ENCODE measurements at regions not wholly inside any gene's neighbourhood (a gene's known extent, or its start where the extent isn't known, plus 50 kb on each side); places are given as distances from the start of the nearest gene placed in this dataset.
A peak's percentile ranks its signal among the peaks of the same experiment; 100 is the strongest.
"Not testable (repeated sequence)": the region's sequence is repeated elsewhere in the genome, so short reads cannot be mapped to it uniquely, and the experiment has no call there.

GRCh38 chr22:34608106-34608505 is 457.9 kb upstream of the ISX start:
- FAIRE-seq = no peak

DNA sequence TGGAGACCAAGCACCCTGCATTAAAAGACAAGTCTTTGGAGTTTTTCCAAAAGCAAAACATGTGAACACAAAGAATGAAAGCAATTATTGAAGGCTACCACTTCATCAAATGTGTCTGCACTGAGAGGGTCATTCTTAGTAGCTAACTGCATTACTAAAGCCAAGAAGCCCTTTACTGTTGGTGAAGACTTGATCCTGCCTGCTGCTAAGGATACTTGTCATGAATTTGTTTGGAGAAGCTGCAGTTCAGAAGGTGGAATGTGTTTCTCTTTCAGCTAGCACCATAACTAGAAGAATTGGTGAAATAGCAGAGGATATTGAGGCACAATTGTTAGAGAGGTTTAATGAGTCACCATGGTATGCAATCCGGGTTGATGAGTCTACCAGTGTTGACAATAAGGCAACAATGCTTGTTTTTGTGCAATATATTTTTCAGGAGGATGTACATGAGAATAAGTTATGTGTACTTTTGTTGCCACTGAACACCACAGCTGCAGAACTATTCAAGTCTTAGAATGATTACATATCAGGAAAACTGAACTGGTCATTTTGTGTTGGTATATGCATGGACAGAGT is 457.3 kb upstream of the ISX start:
- no peak for FAIRE-seq

DNA sequence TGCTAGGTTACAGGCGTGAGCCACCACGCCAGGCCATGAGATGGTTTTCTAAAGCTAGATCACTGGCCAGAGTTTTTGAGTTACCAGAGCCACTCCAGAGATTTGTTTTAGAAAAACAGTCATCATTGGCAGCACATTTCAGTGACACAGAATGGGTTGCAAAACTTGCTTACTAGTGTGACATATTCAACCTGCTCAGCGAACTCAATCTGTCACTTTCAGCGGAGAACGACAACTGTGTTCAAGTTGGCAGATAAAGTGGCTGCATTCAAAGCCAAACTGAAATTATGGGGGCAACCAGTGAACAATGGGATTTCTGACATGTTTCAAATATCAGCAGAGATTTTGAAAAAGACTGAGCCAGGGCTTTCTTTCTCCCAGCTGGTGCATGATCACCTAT is 456.3 kb upstream of the ISX start:
- FAIRE-seq = no peak

GRCh38 chr22:34620161-34620560 is 445.8 kb upstream of the ISX start:
- no peak for FAIRE-seq

GRCh38 chr22:34620832-34621231 is 445.1 kb upstream of the ISX start:
- FAIRE-seq = no peak

DNA sequence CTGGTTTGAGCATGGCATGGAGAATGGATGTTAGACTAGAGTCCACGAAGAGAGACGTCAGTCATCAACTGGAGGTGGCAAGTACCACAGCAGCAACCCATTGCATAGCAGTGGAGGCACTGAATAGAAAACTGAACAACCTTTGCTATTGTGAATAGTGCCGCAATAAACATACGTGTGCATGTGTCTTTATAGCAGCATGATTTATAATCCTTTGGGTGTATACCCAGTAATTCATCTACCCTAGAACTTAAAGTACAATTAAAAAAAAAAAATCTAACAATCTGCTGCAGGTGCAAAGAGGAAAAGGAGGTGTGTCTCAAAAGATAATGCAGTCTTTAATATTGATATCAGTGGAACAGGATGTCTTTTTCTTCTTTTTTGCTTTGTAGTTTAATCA is 443.4 kb upstream of the ISX start:
- FAIRE-seq = no peak

GRCh38 chr22:34623580-34623979 is 442.4 kb upstream of the ISX start:
- no peak for FAIRE-seq

DNA sequence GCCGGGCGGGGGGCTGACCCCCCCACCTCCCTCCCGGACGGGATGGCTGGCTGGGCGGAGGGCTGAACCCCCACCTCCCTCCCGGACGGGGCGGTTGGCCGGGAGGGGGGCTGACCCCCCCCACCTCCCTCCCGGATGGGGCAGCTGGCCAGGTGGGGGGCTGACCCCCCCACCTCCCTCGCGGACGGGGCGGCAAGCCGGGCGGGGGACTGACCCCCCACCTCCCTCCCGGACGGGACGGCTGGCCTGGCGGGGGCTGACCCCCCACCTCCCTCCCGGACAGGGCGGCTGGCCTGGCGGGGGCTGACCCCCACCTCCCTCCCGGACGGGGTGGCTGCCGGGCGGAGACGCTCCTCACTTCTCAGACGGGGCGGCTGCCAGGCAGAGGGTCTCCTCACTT is 440.1 kb upstream of the ISX start:
- not testable (repeated sequence) for FAIRE-seq

GRCh38 chr22:34638128-34638527 is 427.8 kb upstream of the ISX start:
- FAIRE-seq = no peak

GRCh38 chr22:34639911-34640310 is 426.0 kb upstream of the ISX start:
- FAIRE-seq = no peak

- FAIRE-seq = no peak
These were observed 420.6 kb upstream of the ISX start for GRCh38 chr22:34645375-34645774.

- FAIRE-seq = no peak
These were observed 397.0 kb upstream of the ISX start for GRCh38 chr22:34669001-34669400.

DNA sequence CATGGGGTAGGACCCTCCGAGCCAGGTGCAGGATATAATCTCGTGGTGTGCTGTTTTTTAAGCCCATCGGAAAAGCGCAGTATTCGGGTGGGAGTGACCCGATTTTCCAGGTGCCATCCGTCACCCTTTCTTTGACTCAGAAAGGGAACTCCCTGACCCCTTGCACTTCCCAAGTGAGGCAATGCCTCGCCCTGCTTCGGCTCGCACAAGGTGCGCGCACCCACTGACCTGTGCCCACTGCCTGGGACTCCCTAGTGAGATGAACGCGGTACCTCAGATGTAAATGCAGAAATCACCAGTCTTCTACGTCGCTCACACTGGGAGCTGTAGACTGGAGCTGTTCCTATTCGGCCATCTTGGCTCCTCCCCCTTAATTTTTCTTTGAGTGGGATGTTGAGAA is 382.9 kb upstream of the ISX start:
- FAIRE-seq = not testable (repeated sequence)

GRCh38 chr22:34684278-34684677 is 381.7 kb upstream of the ISX start:
- FAIRE-seq = not testable (repeated sequence)

DNA sequence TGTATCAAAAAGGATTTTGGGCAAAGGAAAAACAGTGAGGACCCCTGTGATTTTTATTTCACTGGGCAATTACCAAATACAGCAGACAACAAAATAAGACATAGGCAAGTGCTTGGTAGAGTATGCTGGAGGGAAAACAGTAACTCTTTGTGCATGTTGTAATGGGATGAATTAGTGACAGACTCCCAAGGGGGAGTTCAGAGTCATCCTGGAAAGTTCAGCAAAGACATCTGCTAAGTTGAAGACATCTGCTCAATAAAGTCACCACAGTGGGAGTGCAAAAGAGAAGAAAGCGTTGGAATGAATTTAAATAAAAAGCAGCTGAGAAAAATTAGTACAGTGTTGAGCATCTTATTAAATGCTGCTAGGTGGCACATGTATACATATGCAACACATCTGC is 378.8 kb upstream of the ISX start:
- peak; percentile 12 for FAIRE-seq

DNA sequence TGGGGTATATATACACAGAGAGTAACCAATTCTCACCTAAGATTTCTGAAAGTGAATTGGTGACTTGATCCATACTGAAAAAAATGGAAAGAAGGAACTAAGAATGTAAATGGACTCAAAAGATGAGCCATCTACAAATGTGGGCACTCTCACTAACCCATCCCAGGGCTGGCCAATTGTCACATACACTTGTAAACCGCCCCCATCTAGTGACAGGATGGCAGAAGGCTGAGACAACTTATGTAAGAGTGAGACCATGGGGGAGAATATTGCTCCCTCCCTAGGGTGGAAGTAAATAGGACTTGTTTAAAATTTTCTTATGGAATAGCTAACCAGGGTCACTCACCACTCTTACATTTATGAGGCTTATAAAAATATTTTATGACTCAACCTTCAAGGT is 377.1 kb upstream of the ISX start:
- FAIRE-seq = no peak

DNA sequence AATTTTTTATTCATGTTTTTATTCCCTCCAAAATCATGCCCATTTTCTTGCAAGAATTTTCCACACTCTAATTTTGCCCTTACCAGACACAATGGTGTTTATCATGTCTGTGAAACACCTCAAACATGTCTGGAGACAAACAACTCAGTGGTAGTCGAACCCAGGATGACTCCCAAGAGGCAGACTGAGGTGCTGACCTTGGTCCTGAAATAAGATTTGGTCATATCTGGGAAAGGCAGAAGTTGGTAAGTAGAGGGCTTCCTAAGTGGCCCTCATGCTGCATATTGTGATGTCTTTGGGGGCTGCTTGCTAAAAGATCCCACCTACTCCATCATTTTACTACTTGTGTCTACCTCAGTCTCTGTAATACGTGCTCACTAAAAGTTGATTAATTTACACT is 369.4 kb upstream of the ISX start:
- no peak for FAIRE-seq

DNA sequence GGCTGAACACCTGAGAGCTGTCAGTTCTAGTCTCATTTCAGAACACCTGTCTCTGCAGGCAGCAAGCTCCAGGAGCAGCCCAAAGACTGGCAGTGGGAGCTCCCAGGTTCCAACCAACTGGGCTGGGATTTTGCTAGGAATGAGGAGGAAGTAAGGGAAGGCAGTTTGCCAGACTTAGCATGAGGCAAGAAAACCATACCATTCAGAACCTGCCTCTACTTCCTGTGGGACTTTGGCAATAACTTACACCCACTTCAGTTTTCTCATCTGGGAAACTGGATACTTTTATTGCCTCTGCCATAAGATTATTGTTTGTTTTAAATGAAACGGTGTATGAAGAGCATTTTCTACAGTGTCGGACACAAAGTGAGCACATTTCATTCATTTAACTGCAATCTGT is 363.7 kb upstream of the ISX start:
- no peak for FAIRE-seq

GRCh38 chr22:34709641-34710040 is 356.3 kb upstream of the ISX start:
- no peak for FAIRE-seq

DNA sequence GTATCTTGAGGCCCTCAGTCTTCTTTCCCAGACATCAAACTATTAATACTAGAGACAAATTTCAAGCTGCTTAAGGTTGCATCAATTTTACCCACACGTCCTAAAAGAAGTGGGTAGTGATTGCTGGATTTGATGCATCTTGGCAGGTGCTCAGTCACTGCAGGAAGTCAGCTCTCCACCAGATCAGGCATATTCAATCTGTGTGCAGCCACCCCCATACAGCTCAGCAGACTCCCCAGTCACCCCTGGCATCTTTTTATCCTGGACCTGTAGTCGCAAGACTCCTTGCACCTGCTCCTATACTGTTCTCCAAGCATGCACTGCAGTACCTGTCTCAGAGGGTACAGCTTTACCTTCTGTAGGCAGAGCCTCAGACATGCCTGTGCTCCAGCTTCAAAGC is 343.1 kb upstream of the ISX start:
- no peak for FAIRE-seq

- no peak for FAIRE-seq
These were observed 329.9 kb upstream of the ISX start for GRCh38 chr22:34736081-34736480.

GRCh38 chr22:34738661-34739400 is 327.1 kb upstream of the ISX start:
- no peak for FAIRE-seq

DNA sequence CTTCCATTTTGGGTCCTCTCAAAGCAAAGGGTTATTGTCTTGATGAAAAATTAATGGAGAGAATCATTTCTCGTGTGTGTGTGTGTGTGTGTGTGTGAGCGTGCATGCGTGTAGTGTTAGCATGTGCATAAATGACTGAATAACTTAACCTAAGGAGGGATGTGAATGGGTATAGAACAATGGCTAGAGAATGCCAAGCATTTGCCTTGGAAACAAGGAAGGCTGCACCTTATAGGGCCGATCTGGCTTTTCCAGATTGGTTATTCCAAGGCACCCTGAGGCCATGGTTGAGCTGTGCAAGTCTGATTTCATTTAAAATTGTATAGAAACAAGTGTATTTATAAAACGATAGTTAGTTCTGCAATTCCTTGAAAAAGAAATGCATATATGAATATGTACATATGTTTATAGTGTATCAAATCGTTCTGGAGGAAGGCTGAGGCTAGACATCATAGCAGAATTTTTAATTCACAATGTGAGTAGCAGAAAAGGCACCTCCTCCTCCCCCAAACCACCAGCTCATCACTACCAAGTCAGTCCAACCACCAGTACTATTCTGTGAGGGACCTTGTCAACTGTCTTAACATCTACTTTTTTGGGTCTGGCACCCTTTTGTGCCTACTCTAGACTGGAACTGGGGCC is 322.7 kb upstream of the ISX start:
- FAIRE-seq = no peak

- FAIRE-seq = no peak
These were observed 305.5 kb upstream of the ISX start for GRCh38 chr22:34760276-34761008.
